ENCODE measurements at regions not wholly inside any gene's neighbourhood (a gene's known extent, or its start where the extent isn't known, plus 50 kb on each side); places are given as distances from the start of the nearest gene placed in this dataset.

GRCh38 chr7:130912862-130913638 is 179.0 kb upstream of the KLF14 start:
- DNase-seq = peak; percentile 78

- no peak for DNase-seq
These were observed 179.9 kb upstream of the KLF14 start for GRCh38 chr7:130913639-130914553.

DNA sequence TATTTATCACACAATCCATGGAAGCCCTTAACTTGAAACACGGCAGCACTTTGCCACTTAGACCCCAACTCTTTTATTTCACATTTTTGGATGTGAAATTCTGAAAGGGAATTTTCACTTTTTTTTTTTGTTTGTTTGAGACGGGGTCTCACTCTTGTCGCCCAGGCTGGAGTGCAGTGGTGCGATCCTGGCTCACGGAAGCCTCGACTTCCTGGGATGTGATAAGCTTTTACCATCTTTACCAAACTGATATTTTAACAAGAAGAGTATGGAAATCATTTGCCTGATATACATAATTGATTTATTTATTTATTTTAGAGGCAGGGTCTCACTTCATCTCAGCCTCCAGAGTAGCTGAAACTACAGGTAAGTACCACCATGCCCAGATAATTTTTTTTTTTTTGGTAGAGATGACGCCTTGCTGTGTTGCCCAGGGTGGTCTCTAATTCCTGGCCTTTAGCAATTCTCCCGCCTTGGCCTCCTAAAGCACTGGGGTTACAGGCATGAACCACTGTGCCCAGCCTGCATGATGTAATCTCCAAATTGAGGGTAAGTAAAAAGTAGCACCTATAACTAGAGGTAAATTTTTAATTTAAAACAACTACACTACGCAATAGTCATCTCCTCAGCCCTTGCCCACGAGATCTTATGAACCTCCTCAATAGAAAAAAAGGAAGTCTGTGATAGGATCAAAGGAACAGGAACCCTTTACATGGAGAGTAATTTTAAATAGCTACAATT is 180.7 kb upstream of the KLF14 start:
- DNase-seq = no peak

GRCh38 chr7:130917669-130918128 is 183.7 kb upstream of the KLF14 start:
- no peak for DNase-seq

- no peak for DNase-seq
These were observed 184.4 kb upstream of the KLF14 start for GRCh38 chr7:130918129-130919052.

- no peak for DNase-seq
These were observed 185.5 kb upstream of the KLF14 start for GRCh38 chr7:130919316-130920103.

GRCh38 chr7:130920122-130920521 is 186.1 kb upstream of the KLF14 start:
- DNase-seq = no peak

DNA sequence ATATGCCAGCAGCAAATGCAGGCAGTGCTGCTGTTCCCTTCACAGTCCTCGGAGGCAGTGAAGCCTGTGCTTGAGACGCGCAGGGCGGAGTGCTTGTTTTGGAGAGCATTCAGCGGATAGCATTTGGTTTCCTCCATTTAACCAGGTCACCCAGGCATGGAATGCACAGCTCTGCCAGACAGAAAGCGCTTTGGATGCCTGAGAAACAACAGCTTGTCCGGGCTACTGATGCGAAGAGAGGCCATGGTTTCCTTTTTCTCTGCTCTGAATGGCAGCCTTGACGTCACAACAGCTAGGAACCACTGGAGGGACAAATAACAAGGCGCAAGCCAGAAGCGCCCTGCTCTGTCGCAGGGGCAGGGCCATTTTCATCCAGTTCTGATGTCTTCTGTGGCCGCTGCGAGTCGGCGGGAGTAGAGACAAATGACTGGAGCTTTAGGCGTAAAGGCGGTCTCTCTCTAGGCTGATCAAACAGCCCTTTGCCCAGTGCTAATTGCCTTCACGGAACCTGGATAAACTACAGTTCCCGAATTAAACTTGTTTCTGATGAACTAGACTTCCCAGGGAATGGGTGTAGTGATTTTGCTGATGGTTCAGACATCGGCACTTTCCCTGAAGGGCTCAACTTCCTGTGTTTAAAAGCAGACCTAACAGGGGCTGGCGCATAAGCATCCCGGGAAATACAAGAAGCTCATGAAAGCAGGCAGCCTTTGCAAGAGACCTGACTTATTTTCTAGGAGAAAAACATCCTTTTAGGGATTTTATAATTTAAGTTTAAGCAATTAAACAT is 187.6 kb upstream of the KLF14 start:
- no peak for DNase-seq

DNA sequence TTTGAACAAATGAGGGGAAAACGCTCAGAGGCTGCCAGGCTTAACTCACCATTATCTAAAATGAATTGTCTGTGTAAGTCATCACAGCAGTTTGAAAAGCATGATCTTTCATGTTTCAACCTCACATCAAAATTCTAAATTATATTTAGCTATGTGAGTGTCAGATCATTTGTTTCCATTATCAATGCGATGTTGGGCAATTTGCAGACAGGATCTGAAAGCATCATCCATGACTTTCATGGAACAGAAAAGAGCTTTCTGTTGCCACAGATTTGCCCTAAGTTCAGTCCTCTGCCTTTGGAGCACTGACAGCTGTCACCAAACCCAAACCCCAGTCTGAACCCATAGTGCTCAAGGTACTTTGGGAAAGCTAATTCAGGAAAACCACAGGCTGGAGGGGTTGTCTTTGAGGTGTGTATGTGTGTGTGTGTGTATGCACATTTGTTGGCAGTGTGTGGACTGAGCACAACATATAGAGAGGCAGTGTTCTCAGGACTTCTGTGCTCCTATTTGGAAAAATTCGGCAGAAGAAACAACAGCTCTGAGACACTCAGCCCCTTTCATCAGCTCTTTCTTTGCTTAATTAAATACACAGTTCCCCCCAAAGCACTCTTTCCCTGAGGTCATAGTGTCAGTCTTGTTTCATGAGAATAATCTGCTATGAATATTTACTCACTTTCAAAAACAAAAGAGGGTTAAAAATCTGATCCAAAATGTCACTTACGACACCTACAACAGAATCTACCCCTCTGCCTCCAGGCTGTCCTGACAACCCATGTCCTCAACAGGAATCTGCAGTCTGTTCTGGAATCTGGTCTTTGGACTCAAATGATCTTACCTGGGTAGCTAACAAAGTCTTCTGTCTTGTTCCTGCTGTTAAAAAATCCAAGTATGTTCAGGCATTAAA is 188.5 kb upstream of the KLF14 start:
- no peak for DNase-seq

DNA sequence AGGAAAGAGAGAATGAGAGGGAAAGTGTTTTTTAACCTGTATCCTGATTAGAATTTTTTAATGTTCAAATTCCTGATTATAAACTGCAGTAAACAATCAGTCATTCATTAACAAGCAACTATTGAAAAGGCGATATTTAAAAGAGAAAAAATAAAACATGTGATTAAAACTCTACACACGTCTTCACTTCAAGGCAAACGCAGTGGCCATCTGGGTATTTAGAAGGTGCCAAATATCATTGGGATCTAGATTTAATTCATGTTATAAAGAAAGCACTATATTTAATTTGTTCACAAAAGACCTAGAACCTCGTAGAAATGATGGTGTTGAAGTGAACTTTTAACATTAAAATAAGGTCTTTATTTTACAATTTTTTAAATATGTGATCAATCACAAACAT is 189.4 kb upstream of the KLF14 start:
- no peak for DNase-seq

DNA sequence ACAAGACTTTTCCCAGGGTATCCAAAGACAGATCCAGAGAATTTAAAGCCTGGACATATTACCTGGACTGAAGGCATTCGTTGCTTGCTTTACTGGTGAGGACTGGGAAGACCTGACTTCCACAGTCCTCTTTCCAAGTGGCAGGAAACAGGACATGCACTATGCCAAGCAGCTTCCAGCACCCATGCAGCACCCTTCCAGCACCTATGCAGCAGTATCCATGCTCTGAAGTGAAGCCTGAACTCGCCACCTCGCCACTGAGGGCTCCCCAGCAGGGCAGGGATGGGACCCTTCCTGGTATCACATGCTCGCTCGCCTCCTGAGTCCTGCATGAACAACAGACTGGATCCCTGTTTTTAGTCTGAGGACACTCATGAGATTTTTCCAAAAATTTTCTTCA is 189.9 kb upstream of the KLF14 start:
- no peak for DNase-seq

DNA sequence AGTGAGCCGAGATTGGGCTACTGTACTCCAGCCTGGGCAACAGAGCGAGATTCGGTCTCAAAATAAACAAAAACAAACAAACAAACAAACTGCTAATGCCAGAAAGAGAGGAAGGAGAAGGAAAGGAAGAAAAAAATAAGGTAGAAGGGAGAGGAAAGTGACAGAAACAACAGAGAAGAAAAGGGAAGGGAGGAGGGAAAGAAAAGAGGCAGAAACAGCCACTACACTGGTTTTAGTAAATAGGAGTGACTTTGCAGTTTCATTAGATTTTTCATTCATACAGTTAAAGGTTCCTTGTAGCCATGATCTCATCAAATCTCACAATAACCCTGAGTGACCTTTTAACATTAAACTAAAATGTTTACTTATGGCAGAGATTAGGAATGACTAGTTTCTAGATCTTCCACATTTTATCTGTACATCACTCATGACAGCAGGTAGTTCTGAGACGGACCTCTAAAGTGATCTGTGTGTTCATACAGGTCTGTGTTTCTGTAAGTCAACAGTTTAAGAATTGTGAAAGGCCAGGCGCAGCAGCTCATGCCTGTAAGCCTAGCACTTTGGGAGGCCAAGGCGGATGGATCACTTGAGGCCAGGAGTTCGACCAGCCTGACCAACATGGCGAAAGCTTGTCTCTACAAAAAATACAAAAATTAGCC is 191.3 kb upstream of the KLF14 start:
- DNase-seq = no peak

GRCh38 chr7:130926001-130926691 is 192.1 kb upstream of the KLF14 start:
- no peak for DNase-seq

DNA sequence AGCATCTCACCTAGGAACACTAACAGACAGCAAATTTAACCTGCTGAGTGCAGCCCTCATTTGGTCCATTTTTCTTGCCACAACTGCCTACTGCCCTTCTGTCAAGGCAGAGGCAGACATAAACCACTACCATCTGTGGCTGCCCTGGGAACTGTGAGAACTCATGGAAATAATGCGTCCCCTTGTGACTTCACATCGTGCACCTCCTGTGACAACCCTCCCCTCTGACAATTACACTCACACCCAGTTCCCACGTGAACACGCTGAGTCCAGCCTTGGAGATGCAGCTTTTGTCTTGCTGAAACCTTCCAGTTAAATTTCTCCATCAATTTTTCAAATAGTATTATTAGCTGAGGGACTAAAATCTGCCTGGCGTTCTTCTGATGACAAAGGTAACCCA is 193.1 kb upstream of the KLF14 start:
- no peak for DNase-seq

DNA sequence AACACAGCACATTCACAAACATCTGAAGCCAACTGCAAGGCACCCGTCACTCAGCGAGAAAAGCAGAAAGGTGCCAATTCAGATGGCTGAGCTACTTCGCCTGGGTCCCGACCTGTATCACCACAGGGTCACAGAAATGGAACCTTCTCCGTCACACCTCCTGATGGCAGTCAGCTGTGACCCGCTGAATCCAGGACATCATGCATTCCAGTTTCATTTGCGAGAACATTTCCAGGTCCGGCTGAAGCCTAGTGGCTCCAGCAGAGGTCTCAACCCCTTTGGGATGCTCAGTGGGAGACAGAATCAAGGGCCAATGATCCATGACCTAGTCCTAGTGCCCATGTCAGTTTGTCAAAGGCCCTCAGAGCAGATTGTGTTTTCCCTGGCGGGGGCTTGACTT is 193.6 kb upstream of the KLF14 start:
- DNase-seq = no peak

- DNase-seq = no peak
These were observed 196.1 kb upstream of the KLF14 start for GRCh38 chr7:130929896-130930659.

DNA sequence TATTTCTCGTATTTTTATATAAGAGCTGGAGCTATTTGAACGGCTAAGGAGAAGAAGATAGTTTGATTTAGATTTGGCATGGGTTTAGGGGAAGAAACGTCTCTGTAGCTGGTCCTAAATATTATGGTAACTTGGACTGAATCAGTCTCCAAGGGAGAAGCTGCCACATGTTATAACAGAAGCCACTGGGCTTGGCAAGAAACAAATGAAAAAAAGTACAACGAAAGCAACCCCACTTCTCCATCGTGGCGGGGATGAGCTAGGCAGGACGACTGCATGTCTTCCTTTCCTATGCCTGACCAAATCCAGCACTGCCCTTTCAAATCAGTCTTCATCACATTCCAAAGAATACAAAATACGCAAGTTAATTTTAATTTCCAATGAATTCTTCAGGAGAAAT is 196.7 kb upstream of the KLF14 start:
- DNase-seq = no peak
